ENCODE measurements at regions not wholly inside any gene's neighbourhood (a gene's known extent, or its start where the extent isn't known, plus 50 kb on each side); places are given as distances from the start of the nearest gene placed in this dataset.
"Not testable (repeated sequence)": the region's sequence is repeated elsewhere in the genome, so short reads cannot be mapped to it uniquely, and the experiment has no call there.

DNA sequence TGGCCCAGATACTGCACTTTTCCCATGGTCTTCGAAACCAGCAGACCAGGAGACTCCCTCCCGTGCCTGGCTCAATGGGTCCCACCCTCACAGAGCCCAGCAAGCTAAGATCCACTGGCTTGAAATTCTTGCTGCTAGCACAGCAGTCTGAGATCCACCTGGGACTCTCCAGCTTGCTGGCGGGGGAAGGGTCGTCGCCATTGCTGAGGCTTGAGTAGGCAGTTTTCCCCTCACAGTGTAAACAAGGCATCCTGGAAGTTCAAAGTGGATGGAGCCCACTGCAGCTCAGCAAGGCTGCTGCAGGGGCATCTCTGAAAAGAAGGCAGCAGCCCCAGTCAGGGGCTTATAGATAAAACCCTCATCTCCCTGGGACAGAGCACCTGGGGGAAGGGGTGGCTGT, 255.6 kb upstream of the MAGEB18 start:
- H3K27me3 ChIP-seq (ENCODE audit: control insufficient read depth in 2 of 2, insufficient read depth in 2 of 2, low read length in 2 of 2); ATAC-seq; H3K4me1 ChIP-seq (ENCODE audit: control insufficient read depth in 2 of 2, insufficient read depth in 2 of 2, low read length in 2 of 2); H3K27ac Mint-ChIP-seq; H3K27me3 Mint-ChIP-seq; intact Hi-C loops (cut with micrococcal nuclease); H3K4me3 ChIP-seq (ENCODE audit: low read length); H3K27ac ChIP-seq (ENCODE audit: low read depth, low read length); H3K36me3 Mint-ChIP-seq; H3K4me1 Mint-ChIP-seq; H3K9me3 ChIP-seq (ENCODE audit: control insufficient read depth in 2 of 3, low read length in 3 of 3); DNase-seq; CTCF ChIA-PET; POLR2A ChIA-PET; H3K36me3 ChIP-seq (ENCODE audit: control insufficient read depth in 2 of 3, insufficient read depth in 3 of 3, low read length in 3 of 3); H3K4me3 Mint-ChIP-seq: not testable (repeated sequence)
- H3K9me3 Mint-ChIP-seq = peaks cover 0 to 11% (median 2%) of the 10 kb centered on the region in 11 donors

DNA sequence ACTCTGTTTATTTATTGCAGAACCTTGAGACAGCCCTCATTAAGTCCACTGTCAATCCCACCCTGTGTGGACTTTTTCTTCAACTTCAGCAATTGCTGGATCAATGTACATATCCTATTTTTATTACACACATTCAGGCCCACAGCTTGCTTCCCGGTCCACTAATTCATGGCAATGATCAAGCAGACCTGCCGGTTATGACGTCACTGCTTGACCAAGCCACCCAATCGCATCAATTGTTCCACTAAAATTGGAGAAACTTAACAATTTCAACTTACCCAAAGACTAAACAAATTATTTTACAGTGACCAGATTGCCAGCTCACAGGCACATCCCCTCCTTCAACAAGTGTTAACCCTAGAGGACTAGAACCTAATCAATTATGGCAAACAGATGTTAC, 240.4 kb upstream of the MAGEB18 start:
- ChIA-PET POLR2A (no interaction called here), CTCF (no interaction called here)
- intact Hi-C loops (cut with micrococcal nuclease) = no loop called here
- Histone ChIP-seq H3K4me1 (ENCODE audit: control insufficient read depth in 2 of 2, insufficient read depth in 2 of 2, low read length in 2 of 2) (no peaks in the 10 kb centered on the region), H3K27ac (ENCODE audit: low read depth, low read length) (no peak overlapping the region), H3K27me3 (ENCODE audit: control insufficient read depth in 2 of 2, insufficient read depth in 2 of 2, low read length in 2 of 2) (no peaks in the 10 kb centered on the region), H3K36me3 (ENCODE audit: control insufficient read depth in 2 of 3, insufficient read depth in 3 of 3, low read length in 3 of 3) (no peaks in the 10 kb centered on the region), H3K9me3 (ENCODE audit: control insufficient read depth in 2 of 3, low read length in 3 of 3) (no peaks in the 10 kb centered on the region), H3K4me3 (ENCODE audit: low read length) (no peak overlapping the region)
- Mint-ChIP-seq H3K4me1 (no peaks in the 10 kb centered on the region), H3K27me3 (no peaks in the 10 kb centered on the region), H3K36me3 (no peaks in the 10 kb centered on the region), H3K4me3 (no peak overlapping the region), H3K9me3 (peaks cover 0 to 22% (median 2%) of the 10 kb centered on the region in 11 donors), H3K27ac (no peak overlapping the region)
- DNase-seq (no peak), ATAC-seq (no peak)

DNA sequence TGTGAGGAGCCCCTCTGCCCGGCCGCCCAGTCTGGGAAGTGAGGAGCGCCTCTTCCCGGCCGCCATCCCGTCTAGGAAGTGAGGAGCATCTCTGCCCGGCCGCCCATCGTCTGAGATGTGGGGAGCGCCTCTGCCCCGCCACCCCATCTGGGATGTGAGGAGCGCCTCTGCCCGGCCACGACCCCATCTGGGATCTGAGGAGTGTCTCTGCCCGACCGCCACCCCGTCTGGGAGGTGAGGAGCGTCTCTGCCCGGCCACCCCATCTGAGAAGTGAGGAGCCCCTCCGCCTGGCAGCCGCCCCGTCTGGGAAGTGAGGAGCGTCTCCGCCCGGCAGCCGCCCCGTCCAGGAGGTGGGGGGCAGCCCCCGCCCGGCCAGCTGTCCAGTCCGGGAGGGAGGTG, 232.4 kb upstream of the MAGEB18 start:
- ATAC-seq; H3K4me3 ChIP-seq (ENCODE audit: low read length); H3K9me3 Mint-ChIP-seq; H3K27me3 Mint-ChIP-seq; CTCF ChIA-PET; H3K27ac ChIP-seq (ENCODE audit: low read depth, low read length); DNase-seq; H3K9me3 ChIP-seq (ENCODE audit: control insufficient read depth in 2 of 3, low read length in 3 of 3); H3K4me3 Mint-ChIP-seq; H3K4me1 Mint-ChIP-seq; H3K27ac Mint-ChIP-seq; H3K36me3 Mint-ChIP-seq; POLR2A ChIA-PET; H3K4me1 ChIP-seq (ENCODE audit: control insufficient read depth in 2 of 2, insufficient read depth in 2 of 2, low read length in 2 of 2); intact Hi-C loops (cut with micrococcal nuclease); H3K36me3 ChIP-seq (ENCODE audit: control insufficient read depth in 2 of 3, insufficient read depth in 3 of 3, low read length in 3 of 3); H3K27me3 ChIP-seq (ENCODE audit: control insufficient read depth in 2 of 2, insufficient read depth in 2 of 2, low read length in 2 of 2): not testable (repeated sequence)

DNA sequence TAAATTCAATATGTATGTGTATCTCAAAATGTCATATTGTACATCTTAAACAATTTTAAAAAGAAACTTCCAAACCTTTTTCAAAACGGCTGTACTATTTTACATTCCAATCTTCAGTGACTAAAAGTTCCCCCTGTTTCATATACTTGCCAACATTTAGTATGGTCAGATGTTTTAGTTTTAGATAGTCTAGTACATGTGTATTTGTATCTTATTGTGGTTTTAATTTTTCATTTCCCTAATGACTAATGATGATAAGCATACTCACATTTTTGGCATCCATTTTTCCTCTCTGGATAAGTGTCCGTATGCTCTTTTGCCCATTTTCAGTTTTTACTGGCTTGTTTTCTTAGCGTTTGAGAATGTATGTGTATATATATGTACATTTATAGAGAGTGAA, 212.2 kb upstream of the MAGEB18 start:
- Histone ChIP-seq H3K9me3 (ENCODE audit: control insufficient read depth in 2 of 3, low read length in 3 of 3) (no peaks in the 10 kb centered on the region), H3K4me1 (ENCODE audit: control insufficient read depth in 2 of 2, insufficient read depth in 2 of 2, low read length in 2 of 2) (no peaks in the 10 kb centered on the region), H3K27me3 (ENCODE audit: control insufficient read depth in 2 of 2, insufficient read depth in 2 of 2, low read length in 2 of 2) (no peaks in the 10 kb centered on the region), H3K27ac (ENCODE audit: low read depth, low read length) (no peak overlapping the region), H3K36me3 (ENCODE audit: control insufficient read depth in 2 of 3, insufficient read depth in 3 of 3, low read length in 3 of 3) (no peaks in the 10 kb centered on the region), H3K4me3 (ENCODE audit: low read length) (no peak overlapping the region)
- peaks cover 0 to 2% (median 0%) of the 10 kb centered on the region in 7 donors for H3K4me1 Mint-ChIP-seq
- ChIA-PET POLR2A (no interaction called here), CTCF (no interaction called here)
- no peaks in the 10 kb centered on the region for H3K27me3 Mint-ChIP-seq
- intact Hi-C loops (cut with micrococcal nuclease) = no loop called here
- H3K36me3 Mint-ChIP-seq = no peaks in the 10 kb centered on the region
- no peak overlapping the region for H3K27ac Mint-ChIP-seq
- peaks cover 0 to 4% (median 0%) of the 10 kb centered on the region in 11 donors for H3K9me3 Mint-ChIP-seq
- H3K4me3 Mint-ChIP-seq = no peak overlapping the region
- ATAC-seq (no peak), DNase-seq (no peak)

DNA sequence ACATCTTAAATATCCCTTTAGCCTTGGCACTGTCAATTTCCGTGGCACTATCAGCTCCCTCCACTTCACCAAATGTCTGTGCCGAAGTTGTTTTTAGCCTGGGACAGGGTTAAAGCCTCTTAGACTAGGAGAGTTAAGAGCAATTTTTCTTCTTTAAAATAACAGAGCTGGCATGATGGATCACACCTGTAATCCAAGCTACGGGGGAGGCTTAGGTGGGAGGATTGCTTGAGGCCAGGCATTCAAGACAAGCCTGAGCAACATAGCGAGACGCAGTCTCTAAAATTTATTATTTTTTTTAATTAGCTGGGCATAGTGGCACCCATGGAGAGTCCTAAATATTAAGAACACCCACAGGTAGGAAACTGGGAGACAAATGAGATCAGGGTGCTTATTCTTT, 209.8 kb upstream of the MAGEB18 start:
- ATAC-seq (no peak), DNase-seq (no peak)
- H3K4me3 Mint-ChIP-seq = no peak overlapping the region
- H3K4me1 ChIP-seq (ENCODE audit: control insufficient read depth in 2 of 2, insufficient read depth in 2 of 2, low read length in 2 of 2) = no peaks in the 10 kb centered on the region
- H3K9me3 ChIP-seq (ENCODE audit: control insufficient read depth in 2 of 3, low read length in 3 of 3) = no peaks in the 10 kb centered on the region
- no peaks in the 10 kb centered on the region for H3K27me3 ChIP-seq (ENCODE audit: control insufficient read depth in 2 of 2, insufficient read depth in 2 of 2, low read length in 2 of 2)
- H3K36me3 Mint-ChIP-seq = no peaks in the 10 kb centered on the region
- peaks cover 0 to 2% (median 0%) of the 10 kb centered on the region in 7 donors for H3K4me1 Mint-ChIP-seq
- H3K27ac ChIP-seq (ENCODE audit: low read depth, low read length) = no peak overlapping the region
- H3K27me3 Mint-ChIP-seq = no peaks in the 10 kb centered on the region
- POLR2A ChIA-PET = no interaction called here
- H3K9me3 Mint-ChIP-seq = peaks cover 0 to 4% (median 0%) of the 10 kb centered on the region in 11 donors
- CTCF ChIA-PET = no interaction called here
- intact Hi-C loops (cut with micrococcal nuclease) = no loop called here
- no peak overlapping the region for H3K27ac Mint-ChIP-seq
- H3K4me3 ChIP-seq (ENCODE audit: low read length) = no peak overlapping the region
- no peaks in the 10 kb centered on the region for H3K36me3 ChIP-seq (ENCODE audit: control insufficient read depth in 2 of 3, insufficient read depth in 3 of 3, low read length in 3 of 3)

DNA sequence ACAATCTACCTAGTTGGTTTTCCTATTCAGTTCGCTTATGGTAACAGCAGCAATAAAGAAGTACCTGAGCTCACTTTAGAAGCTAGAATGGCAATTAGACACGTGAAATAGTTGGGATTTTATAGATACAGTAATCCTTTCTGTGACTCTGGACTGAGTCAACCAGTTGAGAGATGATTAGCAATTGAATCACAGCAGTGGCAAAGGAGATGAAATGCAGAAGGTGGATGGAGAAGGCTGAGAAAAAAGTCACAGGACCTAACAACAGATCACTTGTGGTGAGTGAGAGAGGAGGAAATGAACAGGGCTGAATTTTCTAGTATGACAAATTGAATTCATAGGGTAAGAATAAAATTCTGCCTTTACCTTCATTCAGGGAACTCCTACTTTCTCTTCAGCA, 197.1 kb upstream of the MAGEB18 start:
- Histone ChIP-seq H3K9me3 (ENCODE audit: control insufficient read depth in 2 of 3, low read length in 3 of 3) (no peaks in the 10 kb centered on the region), H3K36me3 (ENCODE audit: control insufficient read depth in 2 of 3, insufficient read depth in 3 of 3, low read length in 3 of 3) (no peaks in the 10 kb centered on the region), H3K27me3 (ENCODE audit: control insufficient read depth in 2 of 2, insufficient read depth in 2 of 2, low read length in 2 of 2) (no peaks in the 10 kb centered on the region), H3K4me1 (ENCODE audit: control insufficient read depth in 2 of 2, insufficient read depth in 2 of 2, low read length in 2 of 2) (no peaks in the 10 kb centered on the region), H3K4me3 (ENCODE audit: low read length) (no peak overlapping the region), H3K27ac (ENCODE audit: low read depth, low read length) (no peak overlapping the region)
- ATAC-seq (no peak), DNase-seq (no peak)
- H3K27ac Mint-ChIP-seq = no peak overlapping the region
- peaks cover 0 to 14% (median 2%) of the 10 kb centered on the region in 11 donors for H3K9me3 Mint-ChIP-seq
- no peaks in the 10 kb centered on the region for H3K4me1 Mint-ChIP-seq
- intact Hi-C loops (cut with micrococcal nuclease) = no loop called here
- CTCF ChIA-PET = no interaction called here
- H3K27me3 Mint-ChIP-seq = no peaks in the 10 kb centered on the region
- no peak overlapping the region for H3K4me3 Mint-ChIP-seq
- no peaks in the 10 kb centered on the region for H3K36me3 Mint-ChIP-seq
- POLR2A ChIA-PET = no interaction called here

DNA sequence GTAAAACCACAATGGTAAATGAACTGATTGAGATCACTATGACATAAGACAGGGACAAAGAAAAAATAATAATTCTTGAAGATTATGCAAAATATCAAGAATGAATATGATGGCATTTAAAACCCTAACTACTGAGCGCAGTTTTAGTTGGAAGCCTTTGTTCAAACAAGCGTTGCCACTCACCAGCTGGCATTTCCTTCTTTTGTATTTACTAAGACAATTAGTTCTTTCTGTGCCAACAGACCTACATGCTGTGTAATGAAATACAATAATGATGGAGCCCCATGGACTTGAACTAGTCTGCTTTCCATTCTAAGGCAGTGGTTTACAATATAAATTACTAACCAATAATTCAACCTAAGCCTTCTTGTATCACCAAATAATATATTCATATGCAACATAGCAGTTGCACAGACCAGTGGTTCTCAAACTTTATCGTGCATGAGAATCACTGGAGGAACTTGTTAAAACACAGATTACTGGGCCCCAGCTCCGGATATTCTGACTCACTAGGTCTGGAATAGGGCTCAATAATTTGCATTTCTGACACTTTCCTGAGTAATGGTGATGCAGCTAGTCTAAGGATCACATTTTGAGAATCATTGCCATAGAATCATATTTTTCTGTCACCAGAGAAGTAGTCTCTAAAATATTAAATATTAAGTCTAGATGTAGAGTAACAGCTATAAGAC, 196.4 kb upstream of the MAGEB18 start:
- no peaks in the 10 kb centered on the region for H3K4me1 ChIP-seq (ENCODE audit: control insufficient read depth in 2 of 2, insufficient read depth in 2 of 2, low read length in 2 of 2)
- Mint-ChIP-seq H3K4me3 (no peak overlapping the region), H3K36me3 (no peaks in the 10 kb centered on the region), H3K4me1 (no peaks in the 10 kb centered on the region), H3K9me3 (peaks cover 0 to 14% (median 2%) of the 10 kb centered on the region in 11 donors), H3K27me3 (no peaks in the 10 kb centered on the region), H3K27ac (no peak overlapping the region)
- H3K9me3 ChIP-seq (ENCODE audit: control insufficient read depth in 2 of 3, low read length in 3 of 3) = no peaks in the 10 kb centered on the region
- intact Hi-C loops (cut with micrococcal nuclease) = no loop called here
- no peak overlapping the region for H3K27ac ChIP-seq (ENCODE audit: low read depth, low read length)
- POLR2A ChIA-PET = no interaction called here
- H3K36me3 ChIP-seq (ENCODE audit: control insufficient read depth in 2 of 3, insufficient read depth in 3 of 3, low read length in 3 of 3) = no peaks in the 10 kb centered on the region
- no peak for DNase-seq
- no peak for ATAC-seq
- H3K4me3 ChIP-seq (ENCODE audit: low read length) = no peak overlapping the region
- H3K27me3 ChIP-seq (ENCODE audit: control insufficient read depth in 2 of 2, insufficient read depth in 2 of 2, low read length in 2 of 2) = no peaks in the 10 kb centered on the region
- CTCF ChIA-PET = no interaction called here

All from naive thymus-derived CD4-positive, alpha-beta T cell (primary cell).